HT1080 (cell line): ENCODE measurements at regions not wholly inside any gene's neighbourhood (a gene's known extent, or its start where the extent isn't known, plus 50 kb on each side); places are given as distances from the start of the nearest gene placed in this dataset.
A peak's percentile ranks its signal among the peaks of the same experiment; 100 is the strongest.

Experiments
- DNase-seq: peaks from one replicate; pipeline ENCODE4 v3.0.0-alpha.2; 2015; ENCODE audit warnings: low read depth

GRCh38 chr15:70210528-70210927 lies 112.8 kb upstream of the TLE3 start:
- no peak for DNase-seq

GRCh38 chr15:70210076-70210475 lies 112.4 kb upstream of the TLE3 start:
- no peak for DNase-seq

- DNase-seq = no peak
Measured at GRCh38 chr15:70209499-70209898, 111.8 kb upstream of the TLE3 start.

- no peak for DNase-seq
Measured at GRCh38 chr15:70208332-70208731, 110.6 kb upstream of the TLE3 start.

- no peak for DNase-seq
Measured at GRCh38 chr15:70206668-70207067, 109.0 kb upstream of the TLE3 start.

GRCh38 chr15:70204652-70205051 lies 106.9 kb upstream of the TLE3 start:
- no peak for DNase-seq

- DNase-seq = no peak
Measured at GRCh38 chr15:70203981-70204560, 106.4 kb upstream of the TLE3 start.

GRCh38 chr15:70202756-70203155 lies 105.0 kb upstream of the TLE3 start:
- DNase-seq = no peak

- no peak for DNase-seq
Measured at GRCh38 chr15:70201425-70201775, 103.7 kb upstream of the TLE3 start.

GRCh38 chr15:70200511-70201424 lies 103.1 kb upstream of the TLE3 start:
- DNase-seq = no peak

GRCh38 chr15:70199540-70200410 lies 102.1 kb upstream of the TLE3 start:
- no peak for DNase-seq

GRCh38 chr15:70199124-70199482 lies 101.4 kb upstream of the TLE3 start:
- DNase-seq = no peak

- no peak for DNase-seq
Measured at GRCh38 chr15:70198441-70199123, 100.9 kb upstream of the TLE3 start.

- no peak for DNase-seq
Measured at GRCh38 chr15:70197945-70198361, 100.2 kb upstream of the TLE3 start.

GRCh38 chr15:70197318-70197944 lies 99.7 kb upstream of the TLE3 start:
- DNase-seq = no peak

- DNase-seq = peak; percentile 92
Measured at GRCh38 chr15:70196372-70197316, 98.9 kb upstream of the TLE3 start.

- DNase-seq = peak; percentile 79
Measured at GRCh38 chr15:70195587-70196305, 98.0 kb upstream of the TLE3 start.

- DNase-seq = no peak
Measured at GRCh38 chr15:70195171-70195570, 97.5 kb upstream of the TLE3 start.

GRCh38 chr15:70194266-70194665 lies 96.5 kb upstream of the TLE3 start:
- DNase-seq = no peak
